ENCODE measurements at regions not wholly inside any gene's neighbourhood (a gene's known extent, or its start where the extent isn't known, plus 50 kb on each side); places are given as distances from the start of the nearest gene placed in this dataset.

DNA sequence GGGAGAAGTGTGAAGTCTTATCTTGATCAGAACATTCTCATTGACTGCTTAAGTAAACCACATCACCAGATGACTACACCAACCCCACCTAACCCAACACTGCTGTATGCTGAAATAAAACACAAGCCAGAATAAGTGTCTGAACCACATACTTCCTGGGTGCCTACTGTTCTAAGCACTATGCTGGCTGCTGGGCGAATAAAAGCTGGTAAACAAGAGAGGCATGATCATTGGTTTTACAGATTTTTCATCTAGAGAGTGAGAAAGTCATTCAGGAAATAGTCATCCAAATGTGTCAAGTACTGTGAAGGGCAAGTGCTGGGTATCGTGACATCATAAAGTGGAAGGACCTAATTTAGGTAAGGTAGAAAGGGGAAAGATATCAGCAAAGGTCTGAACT, 199.0 kb upstream of the SOX9 start (continued):
- TF ChIP-seq, protein P1, sequence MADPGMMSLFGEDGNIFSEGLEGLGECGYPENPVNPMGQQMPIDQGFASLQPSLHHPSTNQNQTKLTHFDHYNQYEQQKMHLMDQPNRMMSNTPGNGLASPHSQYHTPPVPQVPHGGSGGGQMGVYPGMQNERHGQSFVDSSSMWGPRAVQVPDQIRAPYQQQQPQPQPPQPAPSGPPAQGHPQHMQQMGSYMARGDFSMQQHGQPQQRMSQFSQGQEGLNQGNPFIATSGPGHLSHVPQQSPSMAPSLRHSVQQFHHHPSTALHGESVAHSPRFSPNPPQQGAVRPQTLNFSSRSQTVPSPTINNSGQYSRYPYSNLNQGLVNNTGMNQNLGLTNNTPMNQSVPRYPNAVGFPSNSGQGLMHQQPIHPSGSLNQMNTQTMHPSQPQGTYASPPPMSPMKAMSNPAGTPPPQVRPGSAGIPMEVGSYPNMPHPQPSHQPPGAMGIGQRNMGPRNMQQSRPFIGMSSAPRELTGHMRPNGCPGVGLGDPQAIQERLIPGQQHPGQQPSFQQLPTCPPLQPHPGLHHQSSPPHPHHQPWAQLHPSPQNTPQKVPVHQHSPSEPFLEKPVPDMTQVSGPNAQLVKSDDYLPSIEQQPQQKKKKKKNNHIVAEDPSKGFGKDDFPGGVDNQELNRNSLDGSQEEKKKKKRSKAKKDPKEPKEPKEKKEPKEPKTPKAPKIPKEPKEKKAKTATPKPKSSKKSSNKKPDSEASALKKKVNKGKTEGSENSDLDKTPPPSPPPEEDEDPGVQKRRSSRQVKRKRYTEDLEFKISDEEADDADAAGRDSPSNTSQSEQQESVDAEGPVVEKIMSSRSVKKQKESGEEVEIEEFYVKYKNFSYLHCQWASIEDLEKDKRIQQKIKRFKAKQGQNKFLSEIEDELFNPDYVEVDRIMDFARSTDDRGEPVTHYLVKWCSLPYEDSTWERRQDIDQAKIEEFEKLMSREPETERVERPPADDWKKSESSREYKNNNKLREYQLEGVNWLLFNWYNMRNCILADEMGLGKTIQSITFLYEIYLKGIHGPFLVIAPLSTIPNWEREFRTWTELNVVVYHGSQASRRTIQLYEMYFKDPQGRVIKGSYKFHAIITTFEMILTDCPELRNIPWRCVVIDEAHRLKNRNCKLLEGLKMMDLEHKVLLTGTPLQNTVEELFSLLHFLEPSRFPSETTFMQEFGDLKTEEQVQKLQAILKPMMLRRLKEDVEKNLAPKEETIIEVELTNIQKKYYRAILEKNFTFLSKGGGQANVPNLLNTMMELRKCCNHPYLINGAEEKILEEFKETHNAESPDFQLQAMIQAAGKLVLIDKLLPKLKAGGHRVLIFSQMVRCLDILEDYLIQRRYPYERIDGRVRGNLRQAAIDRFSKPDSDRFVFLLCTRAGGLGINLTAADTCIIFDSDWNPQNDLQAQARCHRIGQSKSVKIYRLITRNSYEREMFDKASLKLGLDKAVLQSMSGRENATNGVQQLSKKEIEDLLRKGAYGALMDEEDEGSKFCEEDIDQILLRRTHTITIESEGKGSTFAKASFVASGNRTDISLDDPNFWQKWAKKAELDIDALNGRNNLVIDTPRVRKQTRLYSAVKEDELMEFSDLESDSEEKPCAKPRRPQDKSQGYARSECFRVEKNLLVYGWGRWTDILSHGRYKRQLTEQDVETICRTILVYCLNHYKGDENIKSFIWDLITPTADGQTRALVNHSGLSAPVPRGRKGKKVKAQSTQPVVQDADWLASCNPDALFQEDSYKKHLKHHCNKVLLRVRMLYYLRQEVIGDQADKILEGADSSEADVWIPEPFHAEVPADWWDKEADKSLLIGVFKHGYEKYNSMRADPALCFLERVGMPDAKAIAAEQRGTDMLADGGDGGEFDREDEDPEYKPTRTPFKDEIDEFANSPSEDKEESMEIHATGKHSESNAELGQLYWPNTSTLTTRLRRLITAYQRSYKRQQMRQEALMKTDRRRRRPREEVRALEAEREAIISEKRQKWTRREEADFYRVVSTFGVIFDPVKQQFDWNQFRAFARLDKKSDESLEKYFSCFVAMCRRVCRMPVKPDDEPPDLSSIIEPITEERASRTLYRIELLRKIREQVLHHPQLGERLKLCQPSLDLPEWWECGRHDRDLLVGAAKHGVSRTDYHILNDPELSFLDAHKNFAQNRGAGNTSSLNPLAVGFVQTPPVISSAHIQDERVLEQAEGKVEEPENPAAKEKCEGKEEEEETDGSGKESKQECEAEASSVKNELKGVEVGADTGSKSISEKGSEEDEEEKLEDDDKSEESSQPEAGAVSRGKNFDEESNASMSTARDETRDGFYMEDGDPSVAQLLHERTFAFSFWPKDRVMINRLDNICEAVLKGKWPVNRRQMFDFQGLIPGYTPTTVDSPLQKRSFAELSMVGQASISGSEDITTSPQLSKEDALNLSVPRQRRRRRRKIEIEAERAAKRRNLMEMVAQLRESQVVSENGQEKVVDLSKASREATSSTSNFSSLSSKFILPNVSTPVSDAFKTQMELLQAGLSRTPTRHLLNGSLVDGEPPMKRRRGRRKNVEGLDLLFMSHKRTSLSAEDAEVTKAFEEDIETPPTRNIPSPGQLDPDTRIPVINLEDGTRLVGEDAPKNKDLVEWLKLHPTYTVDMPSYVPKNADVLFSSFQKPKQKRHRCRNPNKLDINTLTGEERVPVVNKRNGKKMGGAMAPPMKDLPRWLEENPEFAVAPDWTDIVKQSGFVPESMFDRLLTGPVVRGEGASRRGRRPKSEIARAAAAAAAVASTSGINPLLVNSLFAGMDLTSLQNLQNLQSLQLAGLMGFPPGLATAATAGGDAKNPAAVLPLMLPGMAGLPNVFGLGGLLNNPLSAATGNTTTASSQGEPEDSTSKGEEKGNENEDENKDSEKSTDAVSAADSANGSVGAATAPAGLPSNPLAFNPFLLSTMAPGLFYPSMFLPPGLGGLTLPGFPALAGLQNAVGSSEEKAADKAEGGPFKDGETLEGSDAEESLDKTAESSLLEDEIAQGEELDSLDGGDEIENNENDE (IDR thresholded peaks at IDR 0.05; ENCODE audit: insufficient replicate concordance, low read length): no peak
- no peak for TF ChIP-seq GTF2F1 (IDR thresholded peaks at IDR 0.05; ENCODE audit: borderline replicate concordance, low read depth, low read length)
- TF ChIP-seq, protein P2, sequence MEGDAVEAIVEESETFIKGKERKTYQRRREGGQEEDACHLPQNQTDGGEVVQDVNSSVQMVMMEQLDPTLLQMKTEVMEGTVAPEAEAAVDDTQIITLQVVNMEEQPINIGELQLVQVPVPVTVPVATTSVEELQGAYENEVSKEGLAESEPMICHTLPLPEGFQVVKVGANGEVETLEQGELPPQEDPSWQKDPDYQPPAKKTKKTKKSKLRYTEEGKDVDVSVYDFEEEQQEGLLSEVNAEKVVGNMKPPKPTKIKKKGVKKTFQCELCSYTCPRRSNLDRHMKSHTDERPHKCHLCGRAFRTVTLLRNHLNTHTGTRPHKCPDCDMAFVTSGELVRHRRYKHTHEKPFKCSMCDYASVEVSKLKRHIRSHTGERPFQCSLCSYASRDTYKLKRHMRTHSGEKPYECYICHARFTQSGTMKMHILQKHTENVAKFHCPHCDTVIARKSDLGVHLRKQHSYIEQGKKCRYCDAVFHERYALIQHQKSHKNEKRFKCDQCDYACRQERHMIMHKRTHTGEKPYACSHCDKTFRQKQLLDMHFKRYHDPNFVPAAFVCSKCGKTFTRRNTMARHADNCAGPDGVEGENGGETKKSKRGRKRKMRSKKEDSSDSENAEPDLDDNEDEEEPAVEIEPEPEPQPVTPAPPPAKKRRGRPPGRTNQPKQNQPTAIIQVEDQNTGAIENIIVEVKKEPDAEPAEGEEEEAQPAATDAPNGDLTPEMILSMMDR (IDR thresholded peaks at IDR 0.05; ENCODE audit: control extremely low read depth in 1 of 3, insufficient read depth in 1 of 3, low read depth in 1 of 3, low read length in 3 of 3): no peak
- TF ChIP-seq SUZ12 (IDR thresholded peaks at IDR 0.05; ENCODE audit: low read length): no peak
- no peak for TF ChIP-seq SP2 (IDR thresholded peaks at IDR 0.05; ENCODE audit: low read length)
- no peak for TF ChIP-seq CHD2 (IDR thresholded peaks at IDR 0.05; ENCODE audit: low read length)
- no peak for TF ChIP-seq BCL11A (IDR thresholded peaks at IDR 0.05; ENCODE audit: low read depth in 2 of 2, low read length in 2 of 2)
- TF ChIP-seq, protein P3, sequence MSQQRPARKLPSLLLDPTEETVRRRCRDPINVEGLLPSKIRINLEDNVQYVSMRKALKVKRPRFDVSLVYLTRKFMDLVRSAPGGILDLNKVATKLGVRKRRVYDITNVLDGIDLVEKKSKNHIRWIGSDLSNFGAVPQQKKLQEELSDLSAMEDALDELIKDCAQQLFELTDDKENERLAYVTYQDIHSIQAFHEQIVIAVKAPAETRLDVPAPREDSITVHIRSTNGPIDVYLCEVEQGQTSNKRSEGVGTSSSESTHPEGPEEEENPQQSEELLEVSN (IDR thresholded peaks at IDR 0.05): no peak
- no peak for TF ChIP-seq TAF7 (optimal IDR thresholded peaks at IDR 0.05; ENCODE audit: borderline replicate concordance, low read depth, low read length)
